Femur (tissue), 1 donor: ENCODE measurements at regions not wholly inside any gene's neighbourhood (a gene's known extent, or its start where the extent isn't known, plus 50 kb on each side); places are given as distances from the start of the nearest gene placed in this dataset.

ENCODE experiments used
- DNase-seq: peaks from one replicate; pipeline ENCODE4 v3.0.0-alpha.2; 2017

- DNase-seq: no peak
These were observed 153.8 kb downstream of the GNAI1 start for GRCh38 chr7:80288175-80289122.

DNA sequence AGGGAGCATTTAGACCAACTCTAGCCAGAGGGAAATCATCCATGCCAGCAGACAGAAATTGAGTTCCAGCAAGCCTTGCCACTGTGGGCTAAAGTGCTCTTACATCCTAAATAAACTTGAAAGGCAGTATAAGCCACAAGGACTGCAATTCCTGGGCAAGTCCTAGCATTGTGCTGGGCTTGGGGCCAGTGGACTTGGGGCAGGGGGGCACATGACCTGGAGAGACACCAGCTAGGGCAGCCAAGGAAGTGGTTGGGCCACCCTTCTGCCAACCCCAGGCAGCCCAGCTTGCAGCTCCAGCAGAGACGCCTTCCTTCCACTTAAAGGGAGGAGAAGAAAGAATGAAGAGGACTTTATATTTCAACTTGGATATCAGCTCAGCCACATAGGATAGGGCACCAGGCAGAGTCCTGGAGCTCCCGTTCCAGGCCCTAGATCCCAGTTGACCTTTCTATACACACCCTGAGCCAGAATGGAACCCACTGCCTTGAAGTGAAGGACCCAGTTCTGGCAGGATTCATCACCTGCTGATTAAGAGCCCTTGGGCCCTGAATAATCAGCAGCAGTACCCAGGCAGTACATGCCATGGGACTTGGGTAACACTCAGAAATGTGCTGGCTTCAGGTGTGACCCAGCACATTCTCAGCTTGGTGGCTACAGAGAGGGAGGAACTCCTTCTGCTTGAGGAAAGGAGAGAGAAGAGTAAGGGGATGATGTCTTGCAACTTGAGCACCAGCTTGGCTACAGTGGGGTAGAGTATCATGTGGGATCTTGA is 153.0 kb downstream of the GNAI1 start:
- DNase-seq: no peak

DNA sequence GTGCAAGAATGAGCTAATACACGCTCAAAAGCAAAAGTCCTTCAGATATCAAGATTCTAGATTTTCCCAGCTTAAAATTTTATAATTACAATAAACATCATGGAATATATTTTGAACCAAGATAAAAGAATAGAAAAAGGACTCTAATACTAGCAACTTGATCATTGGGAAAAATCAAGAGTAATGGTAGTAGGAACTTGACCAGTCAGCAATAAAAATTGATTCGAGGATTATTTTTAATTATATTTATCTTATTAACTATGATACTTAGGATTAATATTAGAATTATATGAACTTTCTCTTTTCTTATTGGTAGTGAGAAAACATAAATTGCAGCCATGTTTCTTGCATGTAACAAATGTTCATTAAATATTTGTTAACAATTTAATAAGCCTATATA is 152.0 kb downstream of the GNAI1 start:
- no peak for DNase-seq

GRCh38 chr7:80284855-80285254 is 150.2 kb downstream of the GNAI1 start:
- no peak for DNase-seq

- DNase-seq: no peak
These were observed 145.1 kb downstream of the GNAI1 start for GRCh38 chr7:80279760-80280159.

DNA sequence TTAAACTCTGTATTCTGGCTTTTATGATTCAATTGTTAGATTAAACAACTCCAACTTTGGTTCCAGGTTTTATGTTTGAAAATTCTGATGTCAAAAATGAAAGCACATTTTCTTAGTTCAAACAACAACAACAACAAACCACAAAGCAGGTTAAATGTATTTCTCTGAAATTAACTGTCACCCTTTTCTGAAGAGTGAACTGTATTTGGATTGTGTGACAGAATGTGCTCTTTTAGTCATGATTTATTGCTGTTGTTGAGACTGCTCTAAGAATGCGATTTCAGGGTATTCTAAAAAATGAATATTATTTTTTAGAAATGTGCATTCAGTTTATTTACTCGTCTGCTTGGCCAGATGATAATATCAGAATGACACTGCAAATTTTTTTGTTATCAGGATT is 144.1 kb downstream of the GNAI1 start:
- no peak for DNase-seq

GRCh38 chr7:80277434-80278427 is 143.1 kb downstream of the GNAI1 start:
- DNase-seq: no peak
